NCI-H69 (cell line): ENCODE measurements at regions not wholly inside any gene's neighbourhood (a gene's known extent, or its start where the extent isn't known, plus 50 kb on each side); places are given as distances from the start of the nearest gene placed in this dataset.

Experiments
- DNase-seq: peaks from one replicate; lab custom pipeline; 2025; lab: John Stamatoyannopoulos, UW

DNA sequence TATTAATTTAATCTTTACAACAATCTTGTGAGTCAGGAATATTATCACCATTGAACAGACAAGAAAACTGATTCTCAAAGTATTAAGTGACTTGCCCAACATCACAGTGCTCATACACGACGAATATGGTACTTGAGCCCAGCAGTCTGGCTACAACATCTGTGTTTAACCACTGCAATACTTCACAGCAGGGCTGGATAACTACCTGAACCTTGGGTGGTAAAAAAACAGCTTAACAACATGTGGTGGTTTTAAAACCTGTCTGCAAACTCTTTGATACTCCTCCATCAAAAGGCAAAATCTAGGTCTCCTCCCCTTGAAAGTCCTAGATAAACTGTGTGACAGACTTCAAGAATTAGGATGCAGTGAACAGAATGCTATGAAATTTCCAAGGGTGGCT is 424.6 kb upstream of the CADM1 start:
- DNase-seq = peak; percentile 55

DNA sequence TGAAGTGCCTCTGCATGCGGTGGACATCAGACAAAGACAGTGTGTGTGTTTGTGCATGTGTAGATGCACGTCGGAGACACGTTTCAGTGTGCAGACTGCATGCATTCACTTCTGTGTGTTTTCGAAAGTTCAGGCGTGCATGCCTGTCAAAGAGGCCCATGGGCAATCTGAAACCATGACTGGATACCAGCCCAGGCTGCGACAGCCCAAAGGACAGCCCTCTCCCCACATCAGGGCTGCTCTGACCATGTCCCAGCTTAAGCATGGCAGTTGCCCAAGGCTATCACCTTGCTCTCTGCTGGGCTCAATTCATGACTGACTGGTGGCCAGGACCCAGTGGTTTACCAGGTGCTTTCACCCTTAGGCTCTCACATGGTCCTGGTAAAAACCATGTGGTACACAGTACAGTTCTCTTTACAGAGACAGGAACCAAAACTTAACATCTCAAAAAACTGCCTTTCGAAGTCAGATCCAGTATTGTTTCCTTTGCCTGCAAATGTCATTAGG is 423.7 kb upstream of the CADM1 start:
- DNase-seq = no peak

DNA sequence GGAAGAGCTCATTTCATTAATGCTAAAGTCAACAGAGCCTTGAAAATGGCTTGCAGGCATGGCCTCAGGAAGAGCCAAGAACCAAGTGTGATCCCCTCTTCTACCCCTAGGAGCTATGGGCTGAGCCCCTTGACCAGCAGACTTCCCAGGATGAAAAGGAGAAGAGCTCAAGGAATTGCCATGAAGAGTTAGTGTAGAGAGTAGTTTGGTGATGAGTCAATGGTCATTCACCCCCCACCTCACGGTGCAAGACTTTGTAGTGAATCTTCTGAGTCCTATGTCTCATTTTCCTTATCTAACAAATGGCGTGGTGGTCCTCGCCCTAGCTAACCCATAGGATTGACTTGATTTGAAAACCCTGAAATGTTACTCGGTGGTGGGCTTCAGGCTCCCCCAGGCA is 422.4 kb upstream of the CADM1 start:
- DNase-seq = peak; percentile 19

DNA sequence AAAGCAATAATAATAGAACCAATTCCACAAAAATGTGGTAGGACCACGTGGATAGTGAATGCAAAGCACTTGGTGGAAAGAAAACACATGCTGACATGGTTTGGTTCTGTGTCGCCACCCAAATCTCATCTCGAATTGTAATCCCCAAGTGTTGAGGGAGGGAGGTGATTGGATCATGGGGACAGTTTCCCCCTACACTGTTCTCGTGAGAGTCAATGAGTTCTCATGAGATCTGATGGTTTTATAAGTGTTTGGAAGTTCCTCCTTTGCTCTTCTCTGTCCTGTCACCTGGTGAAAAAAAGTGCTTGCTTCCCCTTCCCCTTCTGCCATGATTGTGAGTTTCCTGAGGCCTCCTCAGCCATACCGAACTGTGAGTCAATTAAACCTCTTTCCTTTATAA is 421.9 kb upstream of the CADM1 start:
- no peak for DNase-seq

DNA sequence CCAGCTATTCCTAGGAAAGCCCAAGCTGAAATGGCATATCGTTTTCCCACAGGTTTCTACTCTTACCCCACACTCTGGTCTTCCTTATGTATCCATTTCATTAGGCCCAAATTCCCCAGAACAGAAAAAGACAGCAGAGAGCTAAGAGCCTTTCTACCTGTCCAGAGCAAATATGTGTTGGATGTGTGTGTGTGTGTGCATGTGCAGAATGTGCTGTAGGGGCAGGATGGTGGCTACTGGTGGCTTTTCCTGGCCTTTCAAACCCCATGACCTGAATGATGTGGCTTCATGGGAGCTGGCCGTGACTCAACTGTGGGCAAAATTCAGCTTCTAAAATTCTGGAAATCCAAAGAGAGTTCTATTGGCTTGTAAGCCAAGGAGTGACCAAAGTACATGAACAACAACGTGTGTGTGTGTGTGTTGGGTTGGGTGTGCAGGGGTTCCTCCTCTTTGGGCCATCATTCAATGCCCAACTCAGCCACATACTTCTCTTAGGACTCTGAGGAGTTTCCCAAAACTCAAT is 421.4 kb upstream of the CADM1 start:
- DNase-seq = no peak

DNA sequence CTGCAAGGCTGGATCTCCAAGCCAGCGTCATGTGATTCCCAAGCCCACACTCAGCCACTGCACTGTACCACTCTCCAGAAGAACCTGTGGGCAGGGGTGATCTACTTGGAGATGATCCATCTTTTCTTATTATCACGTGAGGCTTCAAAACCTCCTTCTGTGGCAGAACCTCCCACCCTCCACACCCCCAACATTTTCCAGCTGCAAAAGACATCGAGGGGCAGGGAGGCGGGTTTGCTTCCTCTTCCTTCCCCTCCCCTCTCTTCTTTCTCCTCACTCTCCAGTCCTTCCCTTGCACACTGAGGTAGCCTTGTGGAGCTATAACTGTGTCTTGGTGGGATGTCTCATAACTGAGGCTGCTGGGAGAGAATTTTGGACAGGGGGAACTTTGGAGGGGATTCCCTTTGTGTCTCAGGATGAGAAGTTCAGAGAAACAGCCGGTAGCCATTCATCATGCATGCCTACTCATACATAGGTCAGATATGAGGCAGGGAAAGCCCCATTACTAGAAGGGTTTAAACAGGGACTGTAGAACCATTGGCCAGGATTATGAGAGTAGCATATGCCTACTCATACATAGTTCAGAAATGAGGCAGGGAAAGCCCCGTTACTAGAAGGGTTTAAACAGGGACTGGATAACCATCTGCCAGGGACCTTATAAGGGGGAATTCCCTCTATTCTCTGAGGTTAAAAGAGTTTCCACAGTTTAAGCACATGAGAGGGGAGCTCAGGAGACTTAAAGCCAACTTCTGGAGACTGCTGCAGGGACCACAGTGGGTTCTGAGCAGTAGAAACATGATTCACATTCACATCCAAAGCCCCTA is 420.7 kb upstream of the CADM1 start:
- DNase-seq = no peak

DNA sequence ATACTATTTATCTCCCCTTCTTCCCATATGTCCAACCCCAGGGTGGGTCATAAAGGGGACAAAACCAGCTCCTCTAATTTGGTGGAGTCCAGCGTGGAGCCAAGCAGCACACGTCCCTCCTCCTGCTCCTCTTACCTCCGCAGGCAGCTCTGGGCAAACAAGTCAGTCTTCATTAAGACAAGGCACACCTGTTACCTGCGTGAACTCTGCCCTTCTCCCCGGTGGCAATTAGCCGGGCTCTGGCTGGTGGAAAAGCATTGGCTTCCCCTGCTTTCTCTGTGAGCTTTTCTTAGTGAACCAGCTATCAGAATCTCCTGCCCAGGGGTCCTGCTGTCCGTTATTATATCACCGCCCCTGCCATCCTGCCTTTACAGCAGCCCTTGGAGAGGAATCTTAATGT is 418.7 kb upstream of the CADM1 start:
- peak; percentile 97 for DNase-seq

DNA sequence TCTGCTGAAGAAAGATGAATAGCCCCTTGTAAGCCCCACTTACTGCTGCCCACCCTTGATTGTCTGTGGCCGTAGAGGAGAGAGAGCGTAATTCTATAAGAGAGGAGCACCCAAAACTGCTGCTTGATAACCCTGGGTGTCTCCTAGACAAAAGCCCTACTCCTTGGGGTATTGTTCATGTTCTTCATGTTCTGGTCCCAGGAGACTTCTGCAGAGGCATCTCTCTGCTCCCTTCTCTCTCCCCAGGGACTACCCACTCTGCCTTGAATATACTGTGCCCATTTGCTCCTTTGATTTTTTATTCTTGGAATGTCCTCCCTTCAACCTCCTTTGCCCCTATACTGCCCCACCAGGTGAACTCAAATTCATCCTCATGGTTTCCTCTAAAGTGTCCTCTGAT is 417.8 kb upstream of the CADM1 start:
- DNase-seq = peak; percentile 52

DNA sequence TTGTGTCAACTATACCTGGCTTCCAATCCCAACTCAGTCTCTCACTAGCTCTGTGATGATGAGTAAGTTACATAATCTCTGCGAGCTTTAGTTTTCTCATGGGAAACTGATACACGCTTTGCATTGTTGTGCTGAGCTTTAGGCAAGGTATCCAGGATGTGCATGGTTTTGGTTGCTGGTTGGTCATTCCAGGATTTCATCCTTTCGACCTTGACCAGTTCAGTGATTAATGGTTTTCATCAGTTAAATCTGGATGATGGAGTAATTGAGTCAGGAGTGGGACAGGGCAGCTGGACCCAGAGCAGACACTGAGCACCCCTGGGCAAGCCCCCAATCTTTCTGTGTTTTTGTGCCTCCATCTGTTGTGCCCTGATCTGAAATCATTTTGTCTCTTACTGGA is 417.3 kb upstream of the CADM1 start:
- no peak for DNase-seq

DNA sequence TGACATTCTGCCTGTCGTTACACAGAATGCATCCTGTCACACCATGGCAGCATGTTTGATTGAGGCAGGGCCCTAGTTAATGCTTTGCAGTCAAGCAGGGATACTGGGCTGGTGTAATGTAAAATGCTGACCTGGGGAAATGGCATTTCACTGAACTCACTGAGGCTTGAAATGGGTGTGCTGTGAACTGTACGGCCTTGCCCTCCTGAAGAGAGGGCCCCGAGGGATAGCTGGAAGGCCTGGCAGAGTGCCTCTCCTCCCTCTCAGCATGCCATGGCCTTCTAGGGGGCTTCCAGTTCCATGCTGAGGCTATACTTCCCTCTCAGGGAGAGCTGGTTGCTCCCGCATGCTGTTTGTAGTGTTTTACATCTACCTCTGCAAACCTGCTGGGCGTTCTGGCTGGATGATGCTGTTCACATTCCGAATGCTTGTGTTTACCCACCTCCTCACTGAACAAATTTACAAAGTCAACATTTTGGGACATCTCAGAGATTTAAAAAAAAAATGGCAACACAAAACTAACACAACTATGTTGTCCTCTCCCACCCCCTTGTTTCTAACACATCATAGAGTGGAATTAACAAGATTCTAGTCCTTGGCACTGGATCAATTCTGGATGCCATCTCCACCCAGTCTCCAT is 416.7 kb upstream of the CADM1 start:
- DNase-seq = peak; percentile 93

DNA sequence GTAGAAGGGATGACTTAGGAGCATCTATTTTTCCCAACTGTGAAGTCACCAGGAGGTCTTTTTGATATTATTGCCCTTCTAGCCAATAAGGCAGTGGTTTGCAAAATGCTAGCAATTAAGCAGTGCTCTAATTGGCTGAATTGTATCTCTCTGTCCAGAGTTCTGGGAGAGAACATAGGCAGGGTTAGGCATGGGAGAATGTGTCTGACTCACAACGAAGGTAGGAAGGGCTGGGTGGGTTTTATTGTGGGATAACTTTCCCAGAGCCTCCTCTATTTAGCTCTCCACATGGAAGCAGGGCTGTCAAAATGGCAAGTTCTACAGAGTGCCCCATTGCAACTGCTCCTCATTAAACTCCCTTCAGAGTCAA is 415.9 kb upstream of the CADM1 start:
- peak; percentile 64 for DNase-seq

DNA sequence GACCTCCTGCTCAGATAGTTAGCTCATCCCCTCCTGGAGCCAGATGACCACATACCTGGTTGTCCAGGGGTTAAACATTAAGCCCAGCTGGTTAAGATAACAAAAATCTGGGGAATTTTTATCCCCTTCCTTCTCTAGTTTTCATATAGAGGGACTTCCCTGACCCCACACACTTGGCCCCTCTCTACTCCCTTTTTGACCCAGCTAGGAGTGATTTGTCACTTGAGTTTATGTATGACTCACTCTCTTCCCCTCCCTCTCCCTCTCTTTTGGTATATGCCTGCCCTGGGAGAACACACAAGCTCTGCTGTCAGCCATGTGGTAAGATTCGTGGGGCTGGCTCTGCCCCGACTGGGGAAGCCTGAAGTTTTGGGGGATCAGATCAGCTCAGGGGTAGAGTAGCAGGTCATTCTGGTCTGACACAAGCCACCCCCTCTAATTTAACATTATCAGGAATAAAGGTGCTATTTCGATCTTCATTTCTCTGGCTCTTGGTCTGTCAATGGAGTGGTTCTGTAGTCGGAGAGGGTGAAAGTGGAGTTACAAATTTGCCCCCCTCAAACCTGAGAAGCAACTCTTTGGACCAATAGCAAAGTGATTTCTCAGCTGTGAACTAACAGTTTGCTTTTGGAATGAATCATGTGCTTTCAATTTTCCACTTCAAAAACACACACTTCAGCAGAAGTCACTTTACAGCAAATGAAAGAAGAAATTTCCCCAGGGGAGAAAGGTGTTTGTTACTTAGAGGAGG is 415.3 kb upstream of the CADM1 start:
- DNase-seq = peak; percentile 70

DNA sequence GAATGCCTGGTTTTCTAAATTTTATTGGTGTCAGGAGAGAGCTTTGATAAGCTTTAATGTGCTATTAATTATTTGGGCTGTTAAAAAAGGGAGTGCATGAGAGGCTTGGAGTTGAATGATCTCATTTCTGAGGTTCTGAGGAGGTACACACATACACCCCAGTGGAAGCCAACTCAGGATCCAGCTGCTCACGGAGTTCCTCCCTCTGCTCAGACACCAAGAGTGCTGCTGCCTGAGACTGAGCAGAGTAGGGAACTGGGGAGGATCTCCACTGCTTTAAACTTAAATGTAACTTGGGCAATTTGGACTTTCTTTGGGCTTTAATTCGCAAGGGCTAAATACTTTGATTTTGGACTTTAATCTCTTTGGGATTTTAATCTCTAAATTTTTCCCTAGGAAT is 414.4 kb upstream of the CADM1 start:
- peak; percentile 17 for DNase-seq

DNA sequence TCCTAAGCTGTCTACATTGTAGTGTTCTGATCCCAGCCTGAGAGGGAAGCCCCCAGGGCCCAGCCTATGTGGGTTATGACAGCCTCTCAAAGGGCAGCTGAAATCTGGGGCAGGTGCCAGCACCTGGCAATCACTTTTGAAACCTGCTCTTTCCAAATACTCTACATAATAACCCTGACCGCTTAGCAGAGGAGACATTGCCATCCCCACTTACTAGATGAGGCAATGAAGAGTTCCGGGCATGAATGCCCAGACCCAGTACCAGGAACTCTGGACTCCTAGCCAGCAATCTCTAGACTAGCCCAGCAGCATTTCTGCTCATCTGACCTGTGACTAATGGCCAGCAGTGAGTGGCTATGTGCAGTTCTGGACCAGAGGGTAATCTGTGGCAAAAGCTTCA is 412.4 kb upstream of the CADM1 start:
- DNase-seq = peak; percentile 29

DNA sequence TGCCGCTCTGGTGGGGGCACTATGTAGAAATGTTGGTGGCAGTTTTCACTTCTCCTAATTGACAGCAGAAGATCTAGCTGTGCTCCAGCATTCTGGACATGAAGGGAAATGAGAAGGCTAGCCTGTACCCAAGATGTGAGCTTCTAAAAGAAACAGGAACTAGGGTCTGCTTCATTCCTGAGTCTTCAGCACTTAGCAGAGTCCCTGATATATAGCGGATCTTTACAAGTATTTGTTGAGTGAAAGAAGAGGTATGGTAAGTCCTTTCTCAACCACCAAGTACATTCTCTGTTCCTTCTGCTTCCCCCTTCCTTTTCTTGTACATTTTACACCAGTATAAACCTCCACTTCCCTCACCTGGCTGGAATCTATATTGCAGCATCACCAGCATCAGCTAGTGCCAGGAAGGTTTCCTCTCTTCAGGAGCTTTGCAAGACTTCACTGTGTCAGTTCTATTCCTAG is 408.3 kb upstream of the CADM1 start:
- DNase-seq = peak; percentile 85

DNA sequence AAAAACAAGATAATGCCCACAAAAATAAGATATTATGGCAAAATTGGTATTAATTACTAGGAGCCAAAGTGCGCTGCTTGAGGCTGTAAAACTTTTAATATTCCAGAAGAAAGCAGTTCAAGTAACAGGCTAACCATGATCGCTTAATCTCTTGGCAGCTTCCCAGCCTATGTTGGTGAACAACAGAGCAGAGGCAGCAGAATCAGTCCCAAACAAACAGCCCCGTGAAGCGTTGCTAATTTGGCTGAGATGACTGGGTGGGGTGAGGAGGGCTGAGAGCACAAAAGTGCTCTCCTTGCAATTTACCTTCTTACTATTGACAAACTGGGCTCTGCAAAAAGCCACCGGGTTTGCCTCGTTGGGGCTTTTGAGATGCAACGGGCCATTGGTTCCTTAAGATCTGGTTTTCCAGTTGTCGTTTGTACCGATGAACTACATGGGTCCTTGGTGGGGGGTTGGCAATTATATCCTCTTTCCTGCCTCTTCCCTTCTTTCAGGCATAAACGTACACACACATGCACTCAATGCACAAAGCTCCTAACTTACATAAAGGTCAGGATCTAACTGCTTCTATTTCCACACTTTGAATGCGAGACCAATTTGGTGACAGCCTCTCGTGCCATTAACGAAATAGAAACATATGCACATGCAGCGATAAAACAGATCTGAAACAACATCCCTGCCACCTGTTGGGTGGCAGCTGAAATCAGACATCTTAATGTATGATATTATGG is 407.6 kb upstream of the CADM1 start:
- DNase-seq = peak; percentile 91

DNA sequence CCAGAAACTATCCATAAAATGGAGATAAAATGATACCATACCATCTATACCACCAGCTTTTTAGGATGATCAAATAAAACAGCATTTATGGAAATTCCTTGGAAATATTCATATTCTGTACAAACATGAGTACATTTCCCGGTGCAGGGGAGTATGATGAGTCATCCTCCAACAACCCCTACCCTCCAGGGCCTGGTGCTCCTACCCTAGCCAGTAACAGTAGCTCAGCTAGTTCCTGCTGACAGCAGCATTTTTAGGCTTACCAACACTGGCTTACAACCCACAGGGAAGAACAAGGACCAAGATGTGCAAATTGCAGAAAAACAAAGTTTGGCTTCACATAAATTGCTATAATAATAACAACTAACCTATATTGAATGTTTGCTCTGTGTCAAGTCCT is 406.2 kb upstream of the CADM1 start:
- no peak for DNase-seq

DNA sequence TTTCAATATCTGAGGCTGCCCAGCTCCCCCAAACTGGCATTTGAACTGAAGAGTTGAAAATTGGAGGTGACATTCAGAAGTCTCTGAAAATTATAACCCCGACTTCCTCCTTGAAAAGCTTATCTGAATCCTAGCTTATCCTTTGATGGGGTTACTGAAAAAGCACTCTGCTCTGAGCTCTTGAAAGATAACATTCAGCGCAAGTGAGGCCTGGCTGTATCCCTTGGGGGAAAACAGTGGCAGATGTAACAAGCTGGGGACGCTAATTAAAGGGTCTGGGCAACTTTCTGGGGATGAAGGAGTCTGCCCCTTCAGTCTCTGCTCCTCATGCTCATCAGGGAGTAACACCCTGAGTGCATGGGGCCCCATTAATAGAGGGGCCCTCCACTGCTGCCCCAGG is 402.0 kb upstream of the CADM1 start:
- DNase-seq = no peak

DNA sequence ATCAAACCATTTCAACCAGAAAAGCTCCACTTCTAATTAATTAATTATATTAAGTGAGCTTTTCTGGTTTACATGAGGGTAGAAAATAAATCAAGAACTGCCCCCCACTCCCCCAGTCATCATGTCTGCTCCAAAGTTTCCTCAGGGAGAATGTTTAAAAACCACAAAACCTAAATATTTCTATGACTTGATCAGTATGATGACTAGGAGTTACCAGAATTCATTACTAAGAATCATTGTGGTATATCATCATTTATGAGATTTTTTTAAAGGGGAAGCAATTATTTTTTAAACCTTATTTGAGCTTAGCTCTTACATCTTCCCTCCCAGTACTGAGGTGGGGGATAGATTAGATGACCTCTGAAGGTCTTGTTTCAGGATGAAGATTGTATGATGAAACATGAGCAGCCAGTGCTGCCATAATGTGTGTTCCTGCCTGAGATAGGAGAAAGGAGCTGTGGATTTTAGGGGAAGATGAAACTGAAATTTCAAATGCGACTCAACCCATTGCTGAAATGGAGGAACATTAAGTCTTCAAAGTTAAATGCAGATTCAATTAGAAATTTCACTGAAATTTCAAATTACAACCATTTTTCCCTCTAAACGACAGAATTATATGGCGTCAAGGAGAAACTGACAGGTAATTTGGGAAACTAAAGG is 401.3 kb upstream of the CADM1 start:
- DNase-seq = no peak

DNA sequence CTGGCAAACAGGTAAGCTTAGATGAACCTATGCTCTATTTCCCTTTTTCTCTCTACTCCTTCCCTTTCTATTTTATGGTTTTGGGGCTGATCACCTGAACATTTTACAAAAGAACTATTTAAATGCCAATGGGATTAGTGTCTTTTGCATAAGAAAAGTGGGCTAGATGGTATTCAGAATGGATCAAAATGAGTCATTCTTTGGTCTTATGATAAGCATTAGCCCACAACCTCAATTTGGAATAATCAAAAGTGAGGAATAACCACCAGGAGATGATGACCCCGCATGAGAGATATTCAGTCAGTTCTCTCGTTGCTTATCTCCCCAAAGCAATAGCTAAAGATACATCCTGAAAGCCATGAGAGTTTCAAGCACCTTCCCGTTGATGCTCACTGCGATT is 399.0 kb upstream of the CADM1 start:
- DNase-seq = no peak

DNA sequence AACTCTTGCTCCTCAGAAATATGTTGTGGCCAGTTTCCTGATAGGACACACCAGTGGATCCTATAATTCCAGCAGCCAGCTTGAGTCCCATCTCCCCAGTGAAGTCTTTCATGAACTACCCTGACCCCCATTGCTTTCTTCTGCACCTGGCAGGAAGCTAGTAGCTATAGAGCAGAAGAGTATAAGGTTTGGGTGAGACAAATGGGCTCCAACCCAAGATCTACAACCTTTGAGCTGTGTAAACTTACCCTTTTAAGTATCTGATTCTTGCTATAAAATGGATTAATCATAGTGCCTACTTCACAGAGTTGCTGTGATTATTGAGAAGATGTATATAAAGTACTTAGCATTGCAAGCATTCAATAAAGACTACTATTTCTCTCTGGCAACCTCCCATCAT is 396.9 kb upstream of the CADM1 start:
- no peak for DNase-seq
